Stimulated activated CD4-positive, alpha-beta T cell treated with anti-CD3 and anti-CD28 coated beads, Interleukin-1b, Interleukin-23, amount 100 ng/mL, for 48 hours (primary cell): ENCODE measurements at regions not wholly inside any gene's neighbourhood (a gene's known extent, or its start where the extent isn't known, plus 50 kb on each side); places are given as distances from the start of the nearest gene placed in this dataset.
"Not testable (repeated sequence)": the region's sequence is repeated elsewhere in the genome, so short reads cannot be mapped to it uniquely, and the experiment has no call there.

ENCODE experiments used
- DNase-seq: peaks from one replicate; pipeline ENCODE4 v3.0.0-alpha.2; 2020

GRCh38 chr15:95600367-95600766 lies 730.1 kb upstream of the NR2F2 start:
- no peak for DNase-seq

- DNase-seq: no peak
Measured at GRCh38 chr15:95600884-95601283, 729.6 kb upstream of the NR2F2 start.

- DNase-seq: no peak
Measured at GRCh38 chr15:95601525-95601924, 729.0 kb upstream of the NR2F2 start.

GRCh38 chr15:95603802-95604201 lies 726.7 kb upstream of the NR2F2 start:
- DNase-seq: no peak

GRCh38 chr15:95604634-95605036 lies 725.9 kb upstream of the NR2F2 start:
- DNase-seq: no peak

GRCh38 chr15:95605098-95605497 lies 725.4 kb upstream of the NR2F2 start:
- DNase-seq: no peak

GRCh38 chr15:95606551-95606950 lies 723.9 kb upstream of the NR2F2 start:
- no peak for DNase-seq

- DNase-seq: no peak
Measured at GRCh38 chr15:95608371-95608770, 722.1 kb upstream of the NR2F2 start.

GRCh38 chr15:95609096-95609495 lies 721.4 kb upstream of the NR2F2 start:
- no peak for DNase-seq

- DNase-seq: no peak
Measured at GRCh38 chr15:95610945-95611344, 719.6 kb upstream of the NR2F2 start.

GRCh38 chr15:95615436-95615835 lies 715.1 kb upstream of the NR2F2 start:
- DNase-seq: no peak

- no peak for DNase-seq
Measured at GRCh38 chr15:95616306-95616705, 714.2 kb upstream of the NR2F2 start.

GRCh38 chr15:95620934-95621579 lies 709.4 kb upstream of the NR2F2 start:
- no peak for DNase-seq

GRCh38 chr15:95622843-95623242 lies 707.7 kb upstream of the NR2F2 start:
- DNase-seq: no peak

GRCh38 chr15:95624100-95624499 lies 706.4 kb upstream of the NR2F2 start:
- DNase-seq: no peak

- no peak for DNase-seq
Measured at GRCh38 chr15:95624616-95625361, 705.7 kb upstream of the NR2F2 start.

GRCh38 chr15:95626501-95627361 lies 703.8 kb upstream of the NR2F2 start:
- no peak for DNase-seq

- no peak for DNase-seq
Measured at GRCh38 chr15:95629503-95630168, 700.9 kb upstream of the NR2F2 start.

GRCh38 chr15:95630683-95631082 lies 699.8 kb upstream of the NR2F2 start:
- DNase-seq: no peak

GRCh38 chr15:95635666-95636065 lies 694.8 kb upstream of the NR2F2 start:
- no peak for DNase-seq

GRCh38 chr15:95636107-95636506 lies 694.4 kb upstream of the NR2F2 start:
- no peak for DNase-seq

GRCh38 chr15:95637234-95637633 lies 693.3 kb upstream of the NR2F2 start:
- DNase-seq: not testable (repeated sequence)

GRCh38 chr15:95639208-95639607 lies 691.3 kb upstream of the NR2F2 start:
- no peak for DNase-seq
